Chondrocyte (in vitro differentiated cells): ENCODE measurements at regions not wholly inside any gene's neighbourhood (a gene's known extent, or its start where the extent isn't known, plus 50 kb on each side); places are given as distances from the start of the nearest gene placed in this dataset.

ENCODE experiments used
- DNase-seq: peaks from one replicate; pipeline ENCODE4 v3.0.0; 2021; ENCODE audit warnings: mixed read lengths, low spot score
- H3K27ac Mint-ChIP-seq: one replicate; pipeline ENCODE4 v1.8.0; 2021; ENCODE audit warnings: mild to moderate bottlenecking, moderate library complexity, mixed read lengths; ENCODE audit not compliant: unreplicated experiment
- H3K27me3 Mint-ChIP-seq: 2 replicates; pipeline ENCODE4 v1.8.0; 2021; ENCODE audit warnings: low read depth, mixed read lengths
- H3K36me3 Mint-ChIP-seq: 2 replicates; pipeline ENCODE4 v1.8.0; 2021; ENCODE audit warnings: low read depth, mixed read lengths
- H3K4me1 Mint-ChIP-seq: 2 replicates; pipeline ENCODE4 v1.8.0; 2021; ENCODE audit warnings: low read depth, mild to moderate bottlenecking, mixed read lengths
- H3K4me3 Mint-ChIP-seq: one replicate; pipeline ENCODE4 v1.8.0; 2021; ENCODE audit warnings: mild to moderate bottlenecking, moderate library complexity, mixed read lengths; ENCODE audit not compliant: unreplicated experiment
- H3K9me3 Mint-ChIP-seq: 2 replicates; pipeline ENCODE4 v1.8.0; 2021; ENCODE audit warnings: low read depth, mixed read lengths
- CTCF ChIP-seq: fragments of 200-600 bp; sonication (generic); IDR thresholded peaks from 2 replicates; pipeline ENCODE4 v1.5.0; 2021; ENCODE audit warnings: antibody characterized with exemption, mild to moderate bottlenecking, moderate library complexity

- peaks cover 7% of the 10 kb centered on the region for H3K27me3 Mint-ChIP-seq
- TF ChIP-seq CTCF = no peak
- no peak for DNase-seq
- no peak overlapping the region for H3K4me3 Mint-ChIP-seq
- peaks cover 6% of the 10 kb centered on the region for H3K4me1 Mint-ChIP-seq
- H3K27ac Mint-ChIP-seq = no peak overlapping the region
- H3K36me3 Mint-ChIP-seq = no peaks in the 10 kb centered on the region
- no peaks in the 10 kb centered on the region for H3K9me3 Mint-ChIP-seq
These were observed 1079.5 kb downstream of the IGSF11 start for GRCh38 chr3:117955196-117955595.

- no peaks in the 10 kb centered on the region for H3K9me3 Mint-ChIP-seq
- no peak overlapping the region for H3K27ac Mint-ChIP-seq
- no peaks in the 10 kb centered on the region for H3K36me3 Mint-ChIP-seq
- peaks cover 9% of the 10 kb centered on the region for H3K4me1 Mint-ChIP-seq
- no peak for DNase-seq
- H3K4me3 Mint-ChIP-seq = no peak overlapping the region
- peaks cover 7% of the 10 kb centered on the region for H3K27me3 Mint-ChIP-seq
- TF ChIP-seq CTCF = no peak
These were observed 1076.6 kb downstream of the IGSF11 start for GRCh38 chr3:117958027-117958426.

DNA sequence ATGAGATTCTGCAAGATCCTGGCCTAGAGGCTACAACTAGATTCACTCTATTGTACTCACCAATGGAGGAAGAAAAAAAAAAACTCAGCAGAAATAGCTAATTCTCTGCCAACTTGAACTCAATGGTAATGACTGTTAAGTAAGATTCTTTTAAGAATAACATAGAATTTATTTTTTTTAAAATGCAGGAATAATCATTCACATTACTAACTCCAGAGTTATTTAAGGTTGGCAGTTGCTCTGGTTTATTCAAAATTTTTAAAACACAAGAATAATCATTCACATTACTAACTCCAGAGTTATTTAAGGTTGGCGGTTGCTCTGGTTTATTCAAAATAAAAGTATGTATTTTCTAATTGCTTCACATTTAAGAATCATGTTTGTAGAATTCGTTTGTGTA lies 1071.9 kb downstream of the IGSF11 start:
- Mint-ChIP-seq H3K4me1 (peaks cover 4% of the 10 kb centered on the region), H3K4me3 (no peak overlapping the region), H3K27me3 (peaks cover 10% of the 10 kb centered on the region), H3K36me3 (no peaks in the 10 kb centered on the region), H3K9me3 (no peaks in the 10 kb centered on the region), H3K27ac (no peak overlapping the region)
- no peak for DNase-seq
- TF ChIP-seq CTCF = no peak

DNA sequence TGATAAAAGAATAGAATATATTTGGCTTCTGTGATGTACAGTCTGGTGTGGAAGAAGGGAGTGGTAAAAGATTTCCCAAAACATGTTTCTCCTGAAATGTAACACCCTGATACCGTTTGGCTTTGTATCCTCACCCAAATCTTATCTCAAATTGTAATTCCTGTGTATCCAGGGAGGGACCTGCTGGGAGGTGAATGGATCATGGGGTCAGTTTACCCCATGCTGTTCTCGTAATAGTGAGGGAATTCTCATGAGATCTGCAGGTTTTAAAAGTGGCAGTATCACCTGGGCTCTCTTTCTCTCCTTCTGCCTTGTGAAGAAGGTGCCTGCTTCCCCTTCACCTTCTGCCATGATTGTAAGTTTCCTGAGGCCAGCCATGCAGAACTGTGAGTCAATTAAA lies 1070.8 kb downstream of the IGSF11 start:
- H3K9me3 Mint-ChIP-seq = no peaks in the 10 kb centered on the region
- no peak overlapping the region for H3K27ac Mint-ChIP-seq
- H3K36me3 Mint-ChIP-seq = no peaks in the 10 kb centered on the region
- H3K4me1 Mint-ChIP-seq = peaks cover 4% of the 10 kb centered on the region
- H3K4me3 Mint-ChIP-seq = no peak overlapping the region
- TF ChIP-seq CTCF = no peak
- H3K27me3 Mint-ChIP-seq = peaks cover 9% of the 10 kb centered on the region
- no peak for DNase-seq

DNA sequence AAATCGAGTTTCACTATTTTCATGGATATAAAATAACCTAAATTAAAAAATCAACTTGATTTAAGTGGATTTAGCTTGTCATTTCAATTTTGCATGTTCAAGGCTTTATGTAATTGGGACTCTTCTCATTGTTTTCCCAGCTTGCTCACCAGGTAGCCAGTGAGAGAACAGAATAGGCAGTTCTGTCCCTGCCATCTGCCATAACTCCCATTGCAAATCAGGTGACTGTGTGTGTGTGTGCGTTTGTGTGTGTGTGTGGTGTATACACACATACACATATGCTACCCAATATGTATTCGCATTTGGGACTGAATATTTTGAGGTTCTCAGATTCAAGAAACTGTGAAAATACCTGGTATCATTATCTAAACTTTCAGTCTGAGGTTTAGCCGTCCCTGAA lies 1069.8 kb downstream of the IGSF11 start:
- Mint-ChIP-seq H3K27ac (no peak overlapping the region), H3K36me3 (no peaks in the 10 kb centered on the region), H3K27me3 (peaks cover 4% of the 10 kb centered on the region), H3K4me1 (peaks cover 4% of the 10 kb centered on the region), H3K9me3 (no peaks in the 10 kb centered on the region), H3K4me3 (no peak overlapping the region)
- no peak for DNase-seq
- TF ChIP-seq CTCF = no peak
